NCI-H128 (cell line): ENCODE measurements at regions not wholly inside any gene's neighbourhood (a gene's known extent, or its start where the extent isn't known, plus 50 kb on each side); places are given as distances from the start of the nearest gene placed in this dataset.

Source experiments
- DNase-seq: peaks from one replicate; lab custom pipeline; 2025; ENCODE audit not compliant: unreplicated experiment; lab: John Stamatoyannopoulos, UW

DNA sequence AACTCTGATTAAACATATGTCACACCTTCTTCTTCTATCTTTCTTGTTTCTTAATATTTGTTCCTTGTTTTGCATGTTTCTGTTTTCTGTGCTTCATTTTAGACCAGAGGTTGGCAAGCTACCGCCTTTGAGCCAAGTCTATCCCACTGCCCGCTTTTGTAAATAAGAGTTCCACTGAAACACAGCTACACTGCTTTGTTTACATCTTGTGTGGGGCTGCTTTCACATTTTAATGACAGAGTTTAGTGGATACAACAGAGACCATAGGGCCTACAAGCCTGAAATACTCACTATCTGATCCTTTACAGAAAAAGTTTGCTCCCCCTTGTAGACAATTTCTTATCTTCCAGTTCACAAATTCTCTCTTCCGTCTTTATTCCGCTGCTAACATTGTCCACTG lies 109.4 kb upstream of the SPACA1 start:
- DNase-seq, result no peak

DNA sequence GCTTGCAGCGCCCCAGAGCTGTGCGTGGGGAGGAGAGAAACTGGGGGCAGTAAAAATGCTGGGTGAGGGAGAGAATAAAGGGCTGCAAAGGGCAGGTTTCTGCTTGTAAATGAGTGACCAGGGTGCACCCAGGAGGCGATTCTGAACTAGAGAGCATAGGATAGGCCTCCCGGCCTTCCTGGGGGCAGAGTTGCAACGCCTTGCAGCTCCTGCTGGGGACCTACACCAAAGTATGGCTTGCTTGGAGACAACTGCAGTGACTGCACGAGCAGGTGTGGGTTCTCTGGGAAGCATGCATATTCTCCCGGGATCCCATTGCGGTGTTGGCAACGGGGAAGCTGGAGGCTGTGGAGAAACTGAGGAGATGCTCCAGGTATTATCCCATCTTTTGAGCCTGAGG lies 111.6 kb upstream of the SPACA1 start:
- no peak for DNase-seq

DNA sequence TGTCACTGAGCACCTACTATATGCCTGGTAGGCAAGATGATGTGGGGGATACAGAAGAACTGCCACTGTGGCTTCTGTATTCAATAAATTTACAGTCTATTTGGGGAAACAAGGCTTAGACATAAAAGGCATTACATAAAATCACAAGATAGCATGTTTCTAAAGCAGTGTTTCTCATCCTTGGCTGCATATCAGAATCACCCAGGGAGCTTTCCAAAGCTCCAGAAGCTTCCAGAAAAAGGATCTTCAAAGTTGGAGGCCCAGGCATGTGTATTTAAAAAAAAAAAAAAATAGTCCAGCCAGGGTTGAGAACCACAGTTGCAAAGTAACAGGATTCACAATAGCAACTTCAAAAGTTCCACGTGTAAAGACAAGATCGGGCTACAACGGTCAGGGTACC lies 112.4 kb upstream of the SPACA1 start:
- DNase-seq, result no peak

DNA sequence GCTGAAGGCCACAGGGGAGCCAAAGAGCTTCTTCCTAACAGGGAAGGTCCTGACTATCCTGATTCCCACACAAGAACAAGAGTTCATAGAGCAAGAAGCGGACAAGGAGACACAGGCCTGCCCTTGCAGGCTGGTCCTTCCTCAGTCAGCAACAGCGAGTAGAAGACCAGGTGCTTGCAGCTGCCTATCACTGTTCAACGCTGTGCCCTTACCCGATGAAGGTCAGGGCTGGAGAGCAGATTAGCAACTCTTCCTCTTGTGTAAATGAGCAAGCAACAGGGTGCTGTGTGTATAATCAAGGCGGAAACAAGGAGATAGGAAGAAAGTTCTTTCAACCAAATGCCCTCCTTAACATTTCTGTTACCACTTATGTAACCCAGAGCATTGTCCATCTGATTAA lies 115.3 kb upstream of the SPACA1 start:
- DNase-seq, result no peak

DNA sequence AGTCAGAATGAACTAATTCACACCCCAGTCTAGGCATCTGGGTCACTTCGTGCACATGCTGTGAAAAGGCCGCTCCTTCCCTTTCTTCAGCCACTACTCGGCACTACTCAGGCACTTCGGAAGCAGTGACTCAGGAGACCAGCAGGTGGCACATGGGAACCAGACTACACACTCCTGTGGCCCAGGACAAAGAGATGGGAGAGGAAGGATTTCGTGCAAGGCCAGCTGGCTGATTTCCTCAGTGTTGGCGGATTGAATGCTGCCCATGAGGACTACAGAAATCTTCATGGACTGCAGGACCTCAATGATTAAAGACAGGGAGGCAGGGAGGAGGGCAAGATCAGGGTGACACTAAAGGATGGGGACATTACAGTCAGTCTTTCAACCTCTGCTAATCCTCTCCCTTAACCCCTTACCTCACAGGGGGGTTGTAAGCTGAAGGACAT lies 117.8 kb upstream of the SPACA1 start:
- DNase-seq, result peak; percentile 50

DNA sequence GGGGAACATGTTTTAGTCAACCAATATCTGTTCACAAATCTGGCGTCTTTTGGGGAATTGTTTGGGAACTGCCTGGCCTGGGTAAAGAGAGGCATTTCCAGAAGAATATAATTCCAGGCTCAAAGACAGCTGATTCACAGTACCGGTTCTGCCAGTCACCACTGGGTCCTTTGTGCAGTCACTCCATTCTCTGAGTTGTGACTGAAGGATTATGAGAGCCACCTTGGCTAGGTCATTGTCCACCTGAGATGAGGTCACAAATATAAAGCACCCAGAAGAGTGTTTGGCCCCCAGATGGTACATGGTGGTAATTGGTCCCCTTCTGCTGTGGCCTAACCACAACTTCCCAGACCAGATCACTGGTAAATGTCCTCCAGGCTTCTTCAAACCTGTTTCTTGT lies 121.0 kb upstream of the SPACA1 start:
- no peak for DNase-seq

DNA sequence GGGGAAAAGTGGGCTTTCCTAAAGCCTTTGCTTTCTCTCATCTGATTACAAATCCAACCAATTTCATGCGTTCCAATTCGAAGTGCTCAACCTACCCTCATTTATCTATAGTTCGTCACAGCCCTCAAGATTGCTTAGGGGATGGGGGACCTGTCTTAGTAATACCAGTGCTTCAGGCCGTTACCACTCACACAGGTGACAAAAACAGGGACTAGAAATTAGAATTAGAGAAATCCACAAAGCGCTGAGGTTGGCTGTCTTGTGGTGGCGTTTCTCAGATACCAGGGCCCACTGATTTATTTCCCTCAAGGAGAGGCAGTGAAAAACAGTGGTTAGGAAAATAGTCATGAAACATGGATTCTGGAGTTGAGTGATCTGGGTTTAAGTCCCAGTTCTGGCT lies 121.6 kb upstream of the SPACA1 start:
- no peak for DNase-seq

DNA sequence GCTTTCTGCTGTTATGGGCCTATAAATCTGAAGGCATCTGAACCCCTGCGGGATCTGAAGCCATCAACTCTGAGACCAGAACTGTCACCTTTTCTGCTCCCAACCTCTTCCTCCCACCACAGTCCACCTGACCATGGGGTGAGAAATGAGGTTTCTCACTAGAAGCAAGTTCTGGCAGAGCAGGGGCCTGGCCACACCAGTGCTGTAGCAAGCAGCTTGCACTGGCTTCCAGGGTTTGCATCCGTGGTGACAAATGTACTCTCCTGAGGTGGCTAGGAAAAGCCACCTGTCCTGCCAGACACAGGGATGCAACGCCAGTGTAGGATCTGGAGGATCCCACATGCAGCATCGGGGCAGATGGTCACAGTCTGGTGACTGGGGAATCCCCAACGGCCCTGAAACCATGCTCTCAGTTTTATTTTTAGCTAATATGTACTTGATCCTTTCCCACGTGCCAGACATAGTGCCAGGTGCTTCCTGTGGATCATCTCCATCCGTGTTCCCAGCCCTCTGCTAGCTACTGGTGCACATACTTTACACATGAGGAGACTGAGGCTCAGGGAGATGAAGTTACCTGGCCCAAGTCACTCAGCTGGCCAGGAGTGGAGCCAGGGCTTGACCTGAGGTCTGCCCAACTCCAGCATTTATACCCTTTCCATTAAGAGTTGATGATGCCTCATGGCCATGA lies 122.1 kb upstream of the SPACA1 start:
- no peak for DNase-seq

DNA sequence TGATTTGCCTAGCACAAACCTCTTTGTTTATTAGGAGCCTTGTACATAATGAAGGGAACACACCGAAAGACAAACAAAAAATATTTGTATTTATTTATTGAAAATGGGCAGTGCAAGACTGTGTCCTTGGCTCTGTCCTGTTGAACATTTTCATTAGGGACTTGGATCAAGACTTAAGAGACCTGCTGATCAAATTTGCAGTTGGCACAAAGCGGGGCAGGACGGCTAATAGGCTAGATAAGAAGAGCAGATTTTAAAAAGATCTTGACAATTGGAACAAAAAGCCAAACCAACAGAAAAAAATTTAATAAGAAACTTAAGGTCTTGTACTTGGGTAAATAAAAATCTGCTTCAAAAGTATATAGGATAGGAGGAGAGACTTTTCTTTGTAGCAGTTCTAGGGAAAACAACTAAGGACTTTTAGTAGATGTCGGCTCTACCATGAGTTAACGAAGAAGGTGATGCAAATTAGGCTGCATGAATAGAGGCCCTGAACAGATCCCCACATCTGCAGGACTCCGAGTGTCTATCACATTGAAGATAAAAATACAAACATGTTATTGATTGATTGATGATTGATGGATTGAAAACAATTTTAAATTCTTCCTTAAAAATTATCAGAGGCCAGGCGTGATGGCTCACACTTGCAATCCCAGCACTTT lies 124.1 kb upstream of the SPACA1 start:
- DNase-seq, result no peak

DNA sequence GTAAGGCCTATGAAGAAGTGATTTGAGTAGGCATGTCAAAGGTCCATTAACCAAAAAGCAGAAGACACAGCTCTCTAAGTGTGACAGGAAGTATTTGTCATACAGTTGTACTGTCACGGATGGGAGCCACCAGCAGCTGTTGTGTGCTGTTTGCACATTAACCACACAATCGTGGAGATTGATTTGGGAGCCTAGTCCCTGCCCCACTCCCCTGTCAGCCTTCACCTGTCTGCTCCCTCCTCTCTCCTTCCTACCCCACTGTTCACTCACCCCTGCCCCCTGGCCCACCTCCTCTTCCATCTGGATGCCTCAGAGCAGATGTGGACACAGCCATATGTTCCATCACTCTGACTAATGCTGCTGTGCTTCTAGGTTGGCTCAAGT lies 124.7 kb upstream of the SPACA1 start:
- no peak for DNase-seq

DNA sequence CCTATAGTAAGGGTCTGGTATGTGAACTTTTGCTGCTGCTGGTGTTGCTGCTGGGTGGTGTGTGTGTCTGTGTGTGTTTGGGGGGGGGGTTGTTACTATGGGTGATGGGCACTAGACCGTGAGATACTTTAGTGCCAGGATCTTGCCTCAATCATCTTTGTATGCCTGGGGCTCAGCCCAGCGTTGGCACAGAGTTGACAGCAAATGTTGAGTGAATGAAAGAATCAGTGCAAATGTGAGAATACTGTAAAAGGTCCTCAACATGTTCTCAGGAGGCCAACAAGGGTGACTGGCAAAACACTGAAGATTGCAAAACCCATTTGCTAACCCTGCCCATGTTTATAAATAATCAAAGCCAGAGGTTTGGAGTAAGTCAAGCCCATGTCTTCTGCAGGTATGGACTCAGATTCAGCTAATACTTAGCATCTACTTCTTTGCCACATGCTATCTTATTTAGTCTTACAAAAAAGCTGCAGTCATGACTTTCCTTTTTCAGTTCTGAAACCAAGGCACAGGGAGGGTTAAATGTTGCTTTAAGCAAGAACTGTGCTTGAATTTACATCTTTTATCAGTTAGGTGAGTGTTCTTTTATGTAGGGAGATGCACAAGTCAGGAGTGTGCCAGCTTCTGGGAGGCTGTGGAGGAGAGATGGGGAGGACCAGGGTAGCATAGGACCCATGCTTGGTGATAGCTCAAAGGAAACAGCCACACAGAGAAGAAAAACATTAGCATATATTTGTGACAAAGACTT lies 125.3 kb upstream of the SPACA1 start:
- DNase-seq, result no peak

DNA sequence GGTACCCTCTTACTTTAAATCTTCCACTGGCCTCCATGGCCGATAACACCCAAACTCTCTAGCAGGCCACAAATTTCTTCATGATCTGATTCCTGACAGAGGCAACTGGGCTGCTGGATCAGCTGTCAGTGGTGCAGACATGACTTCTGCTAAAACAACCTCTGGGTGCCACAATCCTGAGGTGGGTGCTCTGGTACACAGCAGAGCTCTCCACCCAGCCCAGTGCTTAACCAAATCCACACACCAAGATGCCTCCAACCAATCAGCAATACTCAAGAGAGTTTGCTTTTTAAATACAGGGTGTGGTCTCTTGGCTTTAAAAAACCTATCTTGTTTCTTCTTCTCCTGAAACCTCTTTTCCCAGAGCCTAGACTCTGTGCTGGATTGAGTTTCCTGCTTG lies 126.6 kb upstream of the SPACA1 start:
- DNase-seq, result no peak

DNA sequence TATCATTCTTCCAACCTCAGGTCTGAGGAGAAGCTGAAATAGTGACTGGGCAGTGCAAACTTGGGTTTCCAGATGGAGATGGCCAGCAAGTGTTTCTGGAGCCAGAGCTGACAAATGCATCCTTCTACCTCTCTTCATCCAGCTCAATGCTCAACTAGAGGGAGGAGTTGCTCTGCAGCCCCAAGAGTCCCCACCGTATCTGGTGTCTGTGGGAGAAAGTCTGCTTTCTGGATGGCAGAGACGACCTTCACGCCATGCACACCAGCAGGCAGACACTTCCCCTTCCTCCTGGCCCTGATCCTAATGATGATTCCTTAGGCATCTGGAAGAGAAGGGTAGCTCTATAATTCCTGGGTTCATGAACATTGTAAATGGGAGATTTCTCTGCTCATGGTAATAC lies 127.4 kb upstream of the SPACA1 start:
- DNase-seq, result no peak

DNA sequence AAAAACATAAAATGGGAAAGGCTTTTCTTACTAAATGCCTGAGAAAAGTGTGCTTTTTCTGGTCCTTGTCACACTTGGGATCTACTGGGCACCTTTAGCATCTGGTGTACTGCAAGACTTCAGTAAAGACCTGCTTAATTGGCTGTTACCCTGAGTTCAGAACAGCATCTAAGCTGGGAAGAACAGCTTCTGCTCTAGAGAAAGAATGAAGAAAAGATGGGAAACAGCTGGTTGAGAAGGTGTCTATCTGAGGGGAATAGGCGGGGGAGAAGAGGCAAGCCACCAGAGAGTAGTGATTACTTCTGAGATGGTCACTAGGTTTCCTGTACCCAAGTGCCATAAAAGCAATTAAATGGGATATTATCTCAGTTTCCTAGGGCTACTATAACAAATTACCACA lies 128.2 kb upstream of the SPACA1 start:
- no peak for DNase-seq

DNA sequence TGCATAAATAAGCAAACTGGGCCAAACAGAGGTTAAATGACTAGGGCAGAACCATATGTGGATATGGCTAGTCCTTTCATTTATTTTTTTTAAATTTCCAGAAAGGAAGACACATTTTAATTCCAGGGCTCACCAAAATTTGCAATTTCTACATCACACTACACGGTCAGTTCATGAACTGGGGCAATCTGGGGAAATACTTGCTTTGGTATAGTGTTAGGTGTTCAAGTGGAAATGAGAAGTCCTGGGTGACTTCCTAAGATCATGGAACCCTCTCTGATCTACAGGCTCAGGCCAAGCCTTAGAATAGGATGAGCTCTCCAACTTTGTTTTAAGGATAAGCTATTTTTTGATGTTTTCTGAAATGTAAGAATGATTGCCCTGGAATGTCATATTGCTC lies 128.6 kb upstream of the SPACA1 start:
- DNase-seq, result no peak

DNA sequence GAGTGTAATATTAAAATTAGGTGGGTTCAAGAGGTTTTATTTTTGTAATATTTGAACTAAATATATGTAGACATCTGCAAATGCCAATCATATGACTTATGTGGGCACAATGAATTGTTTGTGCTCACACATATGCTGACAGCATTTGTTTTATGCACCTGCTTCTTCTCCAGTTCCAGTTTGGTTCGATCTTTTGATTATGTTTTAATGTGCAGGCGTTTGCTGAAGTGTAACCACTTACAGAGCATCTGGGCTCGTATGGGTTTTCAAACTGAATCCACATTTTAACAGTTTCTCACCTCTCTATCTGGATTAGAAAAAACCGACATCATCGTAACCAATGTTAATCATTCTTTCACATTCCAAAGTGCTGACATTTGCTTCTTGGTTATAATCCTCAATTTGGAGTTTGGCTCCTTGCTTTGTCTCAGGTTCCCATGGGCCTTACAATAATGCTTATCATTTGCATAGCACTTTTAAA lies 129.1 kb upstream of the SPACA1 start:
- DNase-seq, result peak; percentile 22

DNA sequence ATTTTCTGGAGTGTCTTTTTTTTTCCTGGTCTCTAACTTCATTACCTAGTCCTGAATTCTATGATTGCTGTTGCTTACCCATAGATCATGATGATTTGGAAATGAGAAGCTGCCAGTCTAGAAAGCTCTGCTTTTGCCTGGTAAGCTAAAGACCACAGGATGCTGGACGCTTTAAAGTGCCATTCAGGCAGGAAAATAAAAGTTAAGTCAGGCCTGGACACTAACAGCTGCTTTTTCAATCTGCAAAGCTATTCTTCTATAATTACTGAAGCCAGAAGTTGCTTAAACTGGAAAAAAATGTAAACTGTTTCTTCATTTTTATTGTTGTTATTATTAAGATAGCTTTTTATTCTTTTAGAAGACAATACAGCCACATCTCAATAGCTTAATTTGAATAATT lies 129.8 kb upstream of the SPACA1 start:
- DNase-seq, result no peak

DNA sequence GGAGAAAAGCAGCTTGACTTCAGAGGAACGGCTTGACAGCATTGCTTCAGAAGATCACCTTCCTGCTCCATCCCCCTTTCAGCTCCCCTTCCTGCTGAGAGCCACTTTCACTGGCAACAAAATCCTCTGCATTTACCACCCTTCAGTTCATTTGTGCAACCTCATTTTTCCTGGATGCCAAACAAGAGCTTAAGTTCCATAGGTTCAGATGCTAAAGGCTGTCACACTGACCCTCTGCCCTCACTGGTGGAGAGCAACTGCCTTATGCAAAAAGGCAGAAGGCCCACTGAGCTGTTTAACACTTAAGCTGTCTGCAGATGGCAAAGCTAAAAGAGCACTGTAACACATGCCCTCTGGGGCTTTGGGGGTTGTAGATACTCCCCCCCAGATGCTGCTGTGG lies 131.2 kb upstream of the SPACA1 start:
- no peak for DNase-seq

DNA sequence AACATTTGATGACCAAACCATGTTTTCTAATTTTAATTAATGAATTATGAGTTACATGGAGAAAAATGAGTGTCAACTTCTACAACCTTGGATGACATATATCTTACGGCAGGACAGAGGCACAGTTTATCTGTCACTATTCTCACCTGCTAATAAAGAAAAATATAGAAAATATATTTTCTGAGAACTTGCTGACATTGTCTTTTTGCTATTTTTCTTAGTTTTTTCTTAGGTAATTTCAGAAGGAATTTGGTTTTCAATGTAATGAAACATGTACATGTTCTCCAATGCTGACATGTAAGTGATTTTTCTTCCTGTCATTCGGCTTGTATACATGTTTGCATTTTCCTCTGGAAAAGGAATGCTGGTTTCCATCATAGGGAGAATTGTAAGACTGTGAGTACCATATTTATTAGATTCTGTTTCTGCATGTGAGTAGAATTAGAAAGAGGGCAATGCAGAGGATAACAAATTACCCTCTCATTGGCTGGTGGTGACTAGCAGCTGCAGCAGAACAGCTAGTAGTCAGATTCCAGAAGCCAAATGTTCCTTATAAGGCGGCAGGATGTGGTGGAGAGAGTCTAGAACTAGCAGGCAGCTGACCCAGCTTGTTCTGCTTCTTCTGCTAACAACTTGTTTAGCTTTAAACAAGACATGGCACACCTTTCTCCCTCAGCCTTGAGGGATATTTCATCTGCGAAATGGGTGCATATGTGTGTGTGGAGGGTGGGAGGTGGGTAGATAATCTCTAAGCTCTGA lies 132.8 kb upstream of the SPACA1 start:
- no peak for DNase-seq

DNA sequence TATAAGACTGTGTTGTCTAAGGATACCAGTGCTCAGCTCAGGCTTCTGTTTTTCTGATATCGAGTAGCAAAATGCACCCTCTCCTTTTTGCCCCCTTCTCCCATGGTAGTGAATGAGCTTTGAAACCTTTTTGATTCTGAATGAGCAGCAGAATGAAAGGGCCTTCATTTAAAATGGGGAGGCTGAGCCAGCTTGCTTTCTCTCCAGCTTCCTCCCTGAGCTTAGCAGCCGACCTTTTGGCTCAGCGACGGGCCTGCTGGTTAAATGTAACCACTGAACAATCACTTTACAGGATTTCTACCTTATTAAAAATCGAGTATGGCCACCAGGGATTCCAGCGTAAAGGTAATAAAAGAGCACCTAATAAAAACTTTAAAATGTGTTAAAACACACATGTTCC lies 133.7 kb upstream of the SPACA1 start:
- DNase-seq, result no peak

DNA sequence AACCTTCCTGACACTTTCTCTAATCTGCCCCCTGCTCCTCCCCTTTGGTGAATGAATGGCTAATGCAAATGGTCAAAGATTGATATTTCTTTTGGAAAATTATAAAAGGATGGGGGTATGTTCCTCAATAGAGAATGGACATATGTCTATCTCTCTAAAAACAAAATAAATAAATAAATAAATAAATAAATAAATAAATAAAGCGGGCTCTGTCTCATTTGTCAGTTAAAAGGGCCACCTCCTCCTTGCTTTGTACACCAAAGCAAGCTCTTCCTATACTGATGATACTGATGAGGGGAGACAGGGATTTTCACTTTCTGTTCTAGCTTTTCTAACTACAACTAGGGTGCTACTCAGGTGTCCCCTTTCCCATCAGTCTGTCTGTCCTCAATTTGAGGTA lies 135.5 kb upstream of the SPACA1 start:
- DNase-seq, result no peak

DNA sequence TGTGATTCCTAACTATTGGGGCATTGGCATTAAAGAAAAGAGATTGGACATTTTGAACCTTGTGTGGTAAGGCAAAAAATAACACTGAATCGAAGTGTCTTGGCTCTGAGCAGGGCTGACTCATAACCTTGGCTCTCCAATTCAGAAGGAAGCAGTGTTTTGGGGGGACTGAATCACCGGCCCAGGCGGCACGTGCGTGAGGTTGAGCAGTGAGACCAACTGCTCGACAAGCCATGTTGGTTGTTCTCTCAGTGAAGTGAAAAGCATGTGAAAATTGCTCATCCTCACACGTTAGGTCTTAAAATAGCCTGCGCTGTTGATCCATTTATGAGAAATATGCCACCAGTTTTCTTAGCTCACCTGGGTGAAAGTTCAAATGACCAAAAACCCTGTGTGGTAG lies 137.8 kb upstream of the SPACA1 start:
- DNase-seq, result no peak
